ENCODE measurements at regions not wholly inside any gene's neighbourhood (a gene's known extent, or its start where the extent isn't known, plus 50 kb on each side); places are given as distances from the start of the nearest gene placed in this dataset.

GRCh38 chr4:3823496-3824341, 57.5 kb downstream of the ADRA2C start:
- Histone ChIP-seq H3K4me1 (replicated peaks; ENCODE audit: insufficient read depth) (no peaks in the 10 kb centered on the region), H3K79me2 (ENCODE audit: low read depth) (no peaks in the 10 kb centered on the region), H2AFZ (no peak overlapping the region), H3K9me3 (ENCODE audit: insufficient read depth, low read depth) (no peaks in the 10 kb centered on the region), H4K20me1 (ENCODE audit: insufficient read depth) (no peaks in the 10 kb centered on the region), H3K36me3 (ENCODE audit: low read depth) (no peaks in the 10 kb centered on the region), H3K27me3 (ENCODE audit: insufficient read depth, low read depth) (peaks cover 93% of the 10 kb centered on the region), H3K4me2 (no peak overlapping the region), H3K9me2 (ENCODE audit: insufficient read depth) (no peaks in the 10 kb centered on the region), H3K4me3 (no peak overlapping the region), H3F3A (ENCODE audit: insufficient read depth, low read depth) (no peaks in the 10 kb centered on the region), H3K27ac (no peak overlapping the region)
- no TSS peak for BruUV-seq (replicated peaks)
- intact Hi-C loops (cut with micrococcal nuclease; ENCODE audit: unreplicated experiment), result no loop called here
- POLR2A ChIA-PET (ENCODE audit: unreplicated experiment), result no interaction called here
- CTCF ChIA-PET, result no interaction called here
- no peak for DNase-seq
- TF ChIP-seq CTCF (conservative IDR thresholded peaks at IDR 0.05) (no peak), EZH2 (IDR thresholded peaks at IDR 0.05; ENCODE audit: low read depth) (no peak)

GRCh38 chr4:3824521-3825270, 58.5 kb downstream of the ADRA2C start:
- no peaks in the 10 kb centered on the region for H3K4me1 ChIP-seq (replicated peaks; ENCODE audit: insufficient read depth)
- H2AFZ ChIP-seq, result no peak overlapping the region
- ChIA-PET CTCF (no interaction called here), POLR2A (ENCODE audit: unreplicated experiment) (no interaction called here)
- peaks cover 90% of the 10 kb centered on the region for H3K27me3 ChIP-seq (ENCODE audit: insufficient read depth, low read depth)
- TF ChIP-seq CTCF (conservative IDR thresholded peaks at IDR 0.05) (no peak), EZH2 (IDR thresholded peaks at IDR 0.05; ENCODE audit: low read depth) (no peak)
- H3K27ac ChIP-seq, result no peak overlapping the region
- no peaks in the 10 kb centered on the region for H3K36me3 ChIP-seq (ENCODE audit: low read depth)
- H3K4me3 ChIP-seq, result no peak overlapping the region
- no peaks in the 10 kb centered on the region for H3K9me2 ChIP-seq (ENCODE audit: insufficient read depth)
- intact Hi-C loops (cut with micrococcal nuclease; ENCODE audit: unreplicated experiment), result no loop called here
- no peaks in the 10 kb centered on the region for H3F3A ChIP-seq (ENCODE audit: insufficient read depth, low read depth)
- H3K79me2 ChIP-seq (ENCODE audit: low read depth), result no peaks in the 10 kb centered on the region
- no peaks in the 10 kb centered on the region for H4K20me1 ChIP-seq (ENCODE audit: insufficient read depth)
- no peak for DNase-seq
- no TSS peak for BruUV-seq (replicated peaks)
- H3K4me2 ChIP-seq, result no peak overlapping the region
- H3K9me3 ChIP-seq (ENCODE audit: insufficient read depth, low read depth), result no peaks in the 10 kb centered on the region

GRCh38 chr4:3825530-3825929, 59.3 kb downstream of the ADRA2C start:
- no peaks in the 10 kb centered on the region for H4K20me1 ChIP-seq (ENCODE audit: insufficient read depth)
- no peaks in the 10 kb centered on the region for H3K9me3 ChIP-seq (ENCODE audit: insufficient read depth, low read depth)
- TF ChIP-seq CTCF (conservative IDR thresholded peaks at IDR 0.05) (no peak), EZH2 (IDR thresholded peaks at IDR 0.05; ENCODE audit: low read depth) (no peak)
- CTCF ChIA-PET, result no interaction called here
- H3K36me3 ChIP-seq (ENCODE audit: low read depth), result no peaks in the 10 kb centered on the region
- BruUV-seq (replicated peaks), result no TSS peak
- no peak overlapping the region for H3K27ac ChIP-seq
- H3F3A ChIP-seq (ENCODE audit: insufficient read depth, low read depth), result no peaks in the 10 kb centered on the region
- H3K9me2 ChIP-seq (ENCODE audit: insufficient read depth), result no peaks in the 10 kb centered on the region
- peaks cover 88% of the 10 kb centered on the region for H3K27me3 ChIP-seq (ENCODE audit: insufficient read depth, low read depth)
- H3K79me2 ChIP-seq (ENCODE audit: low read depth), result no peaks in the 10 kb centered on the region
- no peak overlapping the region for H3K4me3 ChIP-seq
- DNase-seq, result no peak
- intact Hi-C loops (cut with micrococcal nuclease; ENCODE audit: unreplicated experiment), result no loop called here
- H3K4me2 ChIP-seq, result no peak overlapping the region
- POLR2A ChIA-PET (ENCODE audit: unreplicated experiment), result no interaction called here
- H3K4me1 ChIP-seq (replicated peaks; ENCODE audit: insufficient read depth), result no peaks in the 10 kb centered on the region
- H2AFZ ChIP-seq, result no peak overlapping the region

Measured in PC-9 (cell line).